GM19025 (cell line): ENCODE measurements at regions not wholly inside any gene's neighbourhood (a gene's known extent, or its start where the extent isn't known, plus 50 kb on each side); places are given as distances from the start of the nearest gene placed in this dataset.

ENCODE experiments used
- ATAC-seq: cut with Tn5 transposase; IDR thresholded peaks from one replicate; pipeline ENCODE4 v1.9.1; 2021; ENCODE audit warnings: mild to moderate bottlenecking, low read depth, moderate library complexity; ENCODE audit not compliant: unreplicated experiment

DNA sequence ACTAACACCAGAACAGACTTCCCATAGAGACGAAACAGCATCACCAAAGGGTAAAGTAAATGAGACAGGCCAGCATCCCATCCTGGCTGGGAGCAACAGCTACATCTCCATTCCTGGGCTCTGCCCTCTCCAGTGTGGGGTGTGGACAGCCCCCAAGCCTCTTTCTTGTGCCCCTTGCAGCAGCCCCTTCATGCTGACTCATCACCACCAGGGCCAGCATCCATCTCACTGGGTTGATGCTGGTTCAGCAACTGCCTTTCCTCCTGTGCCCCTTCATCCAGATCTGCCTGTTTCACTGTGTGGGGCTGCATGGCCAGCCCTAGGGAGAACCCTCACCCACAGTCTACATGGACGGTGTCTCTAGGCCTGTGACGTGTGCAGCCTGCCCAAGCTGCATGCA lies 569.1 kb upstream of the TBX3 start:
- no peak for ATAC-seq

DNA sequence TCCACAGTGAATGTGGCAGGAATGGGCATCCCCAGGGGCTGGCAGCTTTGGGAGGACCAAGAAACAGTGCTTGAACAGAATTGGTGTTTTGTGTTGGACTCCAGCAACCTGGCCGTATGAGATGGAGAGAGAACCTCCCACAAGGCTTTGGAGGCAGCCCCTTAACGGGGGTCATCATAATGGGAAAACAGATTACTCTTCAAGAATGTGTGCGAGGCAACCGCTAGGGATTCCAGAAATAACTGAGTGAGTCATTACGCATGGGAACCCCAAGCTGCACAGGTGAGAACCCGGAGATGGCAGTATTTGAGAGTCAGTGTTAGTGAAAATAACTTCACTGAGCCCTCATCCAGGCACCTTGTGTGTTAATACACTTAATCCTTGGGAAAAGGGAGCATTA lies 567.8 kb upstream of the TBX3 start:
- no peak for ATAC-seq

DNA sequence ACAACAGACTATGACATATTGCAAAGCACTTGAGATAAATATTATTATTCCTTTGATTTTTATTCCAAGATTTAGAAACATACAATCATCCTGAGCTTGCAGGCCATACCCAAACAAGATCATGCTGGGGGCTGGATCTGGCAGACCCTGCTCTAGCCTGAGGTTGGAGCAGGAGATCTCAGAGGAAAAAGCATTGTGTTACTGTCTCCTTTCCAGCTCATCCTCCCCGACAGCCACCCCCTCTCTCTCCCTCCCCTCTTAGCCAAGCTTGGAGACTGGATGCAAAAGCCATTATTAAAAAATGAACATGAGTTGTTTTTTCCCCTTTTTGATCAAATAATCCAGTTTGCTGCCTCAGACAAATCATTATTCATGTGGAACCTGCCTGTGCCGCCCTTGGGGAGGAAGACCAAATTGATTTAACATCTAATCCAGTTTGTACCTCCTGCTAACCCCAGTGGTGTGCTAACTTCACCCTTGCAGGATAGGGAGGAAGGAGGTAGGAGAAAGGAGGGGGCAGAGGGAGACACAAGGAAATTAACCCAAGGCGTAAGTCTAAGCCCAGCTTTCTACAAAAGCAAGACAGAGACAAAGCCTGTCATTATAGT lies 565.8 kb upstream of the TBX3 start:
- ATAC-seq, result no peak

DNA sequence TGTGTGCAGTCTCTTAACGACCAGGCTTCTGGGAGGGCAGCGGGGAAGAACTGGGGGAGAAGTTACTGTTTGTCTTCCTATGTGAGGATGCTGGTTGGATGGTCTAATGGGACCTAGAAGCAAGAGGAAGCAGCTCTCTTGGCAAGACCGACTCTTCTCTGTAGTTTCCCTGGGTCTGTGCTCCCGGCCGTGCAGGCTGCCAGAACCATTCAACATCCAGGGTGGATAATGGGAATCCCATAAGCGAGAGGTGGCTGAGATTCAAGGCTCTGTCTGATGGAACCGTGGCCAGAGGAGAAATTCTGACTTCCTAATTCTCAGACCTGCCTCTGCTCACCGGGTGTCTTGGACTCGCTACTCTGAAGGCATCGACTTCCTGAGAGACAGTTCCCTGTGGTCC lies 561.0 kb upstream of the TBX3 start:
- no peak for ATAC-seq

DNA sequence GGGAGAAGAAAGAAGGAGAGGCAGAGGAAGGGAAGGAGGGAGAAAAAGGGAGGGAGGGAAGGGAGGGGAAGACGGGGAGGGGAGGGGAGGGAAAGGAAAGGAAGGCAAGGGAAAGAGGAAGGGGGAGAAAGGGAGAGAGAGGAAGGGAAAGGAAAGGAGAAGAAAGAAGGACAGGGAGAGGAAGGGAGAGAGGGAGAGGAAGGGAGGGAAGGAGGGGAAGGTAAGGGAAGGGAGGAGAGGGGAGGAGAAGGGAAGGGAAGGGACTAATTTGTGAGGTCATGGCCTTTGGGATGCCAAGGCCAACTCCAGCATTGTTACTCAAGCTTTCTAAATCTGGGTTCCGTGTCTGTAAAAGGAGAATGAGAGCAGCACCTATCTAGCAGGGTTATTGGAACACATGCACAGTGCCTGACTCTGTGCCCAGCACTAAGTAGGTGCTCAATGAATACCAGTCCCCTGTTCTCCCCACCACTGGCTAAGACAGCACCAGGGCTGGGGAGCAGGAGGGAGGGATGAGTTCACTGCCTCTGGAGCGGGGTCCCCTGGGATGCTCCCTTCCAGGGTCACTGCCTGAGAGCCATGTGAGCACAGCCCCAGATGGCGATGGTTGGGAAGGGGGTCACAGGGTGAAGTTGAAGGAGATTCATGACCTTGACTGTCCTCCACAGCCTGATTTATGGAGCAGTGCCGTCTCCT lies 560.1 kb upstream of the TBX3 start:
- ATAC-seq, result no peak

DNA sequence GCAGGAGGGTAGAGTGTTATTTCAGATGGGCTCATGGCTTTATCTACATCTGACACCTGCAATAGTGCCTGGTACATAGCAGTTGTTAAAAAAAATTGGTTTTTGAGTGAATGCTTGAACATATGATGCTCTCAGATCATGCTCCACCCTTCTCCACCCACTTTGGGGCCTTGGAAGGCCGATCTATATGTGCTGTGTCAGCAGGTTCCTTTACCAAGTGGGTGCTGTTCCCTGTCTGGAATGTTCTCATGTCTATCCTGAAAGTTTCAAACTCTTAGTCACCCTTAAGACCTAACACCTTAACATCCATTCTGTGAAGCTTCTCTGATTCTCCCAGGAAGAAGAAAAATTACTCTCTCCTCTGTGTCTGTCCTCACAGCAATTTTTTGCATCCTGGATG lies 556.3 kb upstream of the TBX3 start:
- ATAC-seq, result no peak

DNA sequence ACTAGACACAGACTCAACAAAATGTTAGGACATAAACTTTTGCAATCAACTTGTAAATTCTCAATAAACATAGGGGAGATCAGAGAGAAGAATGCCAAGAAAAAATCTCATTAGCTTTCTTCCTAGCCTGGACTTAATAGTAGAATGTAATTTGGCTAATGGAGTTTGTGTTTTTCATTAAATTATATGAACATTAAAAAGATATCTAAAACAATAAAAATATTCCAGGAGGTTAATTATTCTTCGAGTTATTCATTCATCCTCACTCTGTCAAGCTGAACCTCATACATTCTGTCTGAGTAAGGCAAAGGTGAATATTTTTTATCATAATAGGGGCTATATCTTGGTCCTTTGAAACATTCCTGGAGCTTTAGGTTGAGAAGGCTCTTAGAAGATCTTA lies 551.9 kb upstream of the TBX3 start:
- ATAC-seq, result no peak

DNA sequence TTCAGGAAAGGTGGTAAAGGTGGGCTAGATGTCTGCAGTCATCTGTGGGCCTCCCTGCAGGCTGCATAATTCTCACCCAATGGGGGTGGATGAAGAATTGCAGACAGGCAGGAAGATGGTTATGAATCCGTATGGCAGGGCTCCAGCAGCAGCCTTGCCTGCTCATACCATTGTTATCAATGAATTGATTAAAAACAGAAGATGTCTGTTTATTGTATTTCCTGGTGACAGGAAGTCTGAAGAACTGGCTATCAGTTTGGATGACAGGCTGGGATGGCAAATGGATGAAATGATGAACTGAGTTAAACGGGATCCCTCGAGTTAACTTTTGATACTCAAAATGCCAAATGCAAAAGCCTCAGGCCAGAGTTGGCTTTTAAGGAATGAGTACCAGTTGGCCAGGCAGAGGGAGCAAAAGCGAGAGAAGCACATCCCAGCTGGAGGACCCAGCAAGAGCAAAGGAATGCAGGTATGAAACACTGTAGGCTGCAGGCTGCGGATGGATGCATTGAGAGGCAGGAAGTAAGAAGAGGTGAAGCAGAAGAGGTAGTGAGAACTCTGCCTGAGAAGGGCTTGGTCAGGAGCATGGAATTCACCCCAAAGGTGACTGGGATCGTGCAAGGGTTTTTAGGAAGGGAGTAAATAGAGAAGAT lies 550.0 kb upstream of the TBX3 start:
- no peak for ATAC-seq

DNA sequence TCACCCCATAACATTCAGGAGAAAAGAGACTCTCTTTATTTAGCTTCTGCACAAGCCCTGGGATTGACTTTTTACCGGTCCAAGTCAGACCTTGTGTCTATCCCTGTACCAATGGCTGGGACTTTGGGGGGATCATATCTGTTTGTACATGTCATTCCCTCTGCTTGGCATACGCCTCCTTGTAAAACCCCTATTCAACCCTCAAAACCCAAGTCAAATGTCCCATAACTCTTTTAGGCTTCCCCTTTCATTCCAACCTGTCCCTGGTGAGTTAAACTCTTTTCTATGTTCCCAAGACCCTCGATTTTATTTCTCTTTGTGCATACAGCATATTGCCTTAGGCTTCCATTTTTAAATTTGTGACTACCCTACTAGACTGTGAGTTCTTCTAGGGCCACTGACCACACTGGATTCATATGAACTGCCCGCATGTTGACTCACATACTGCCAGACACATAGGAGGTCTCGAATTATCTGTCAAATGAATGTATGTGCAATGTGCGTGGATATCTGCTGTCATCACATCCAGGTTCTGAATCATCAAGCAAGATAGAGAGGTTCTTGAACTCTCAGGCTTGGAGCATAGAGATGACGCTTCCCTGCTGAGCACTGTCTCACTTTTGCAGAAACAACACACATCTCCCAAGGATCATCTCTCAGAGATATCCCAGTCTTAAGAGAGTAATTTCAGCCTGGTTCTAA lies 548.6 kb upstream of the TBX3 start:
- no peak for ATAC-seq

DNA sequence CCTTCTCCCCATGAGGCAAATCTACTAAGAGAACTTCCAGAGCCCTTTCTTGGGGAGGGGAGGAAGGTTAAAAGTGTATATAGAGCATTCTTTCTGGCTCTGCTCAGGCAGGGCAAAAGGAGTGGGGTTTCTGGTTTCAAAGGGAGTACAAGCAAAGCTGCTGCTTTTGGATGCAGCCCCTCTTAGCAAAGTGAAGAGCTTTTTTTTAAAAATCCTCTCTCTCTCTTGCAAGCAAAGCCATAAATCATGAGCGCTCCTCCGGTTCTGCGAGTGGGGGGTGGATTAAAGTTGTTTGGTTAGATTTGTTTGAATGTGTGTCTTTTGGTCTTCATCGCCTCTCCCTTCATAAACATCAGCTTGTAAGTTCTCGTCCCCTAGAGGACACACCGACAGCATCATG lies 546.6 kb upstream of the TBX3 start:
- no peak for ATAC-seq

DNA sequence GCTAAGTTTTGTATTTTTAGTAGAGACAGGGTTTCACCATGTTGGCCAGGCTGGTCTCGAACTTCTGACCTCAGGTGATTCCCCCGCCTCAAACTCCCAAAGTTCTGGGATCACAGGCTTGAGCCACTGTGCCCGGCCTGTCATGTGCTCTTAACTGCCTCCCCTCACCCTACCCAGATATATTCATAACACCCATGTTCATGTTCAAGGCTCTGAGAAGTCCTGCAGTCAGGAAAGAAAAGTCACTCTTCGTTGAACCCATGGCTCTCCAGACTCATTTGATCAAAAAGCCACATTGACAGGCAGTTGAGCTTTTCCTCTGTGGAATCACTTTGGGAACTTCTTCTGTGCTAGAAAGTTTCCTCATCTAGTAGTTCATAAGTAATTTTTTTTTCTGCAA lies 545.5 kb upstream of the TBX3 start:
- ATAC-seq, result no peak

DNA sequence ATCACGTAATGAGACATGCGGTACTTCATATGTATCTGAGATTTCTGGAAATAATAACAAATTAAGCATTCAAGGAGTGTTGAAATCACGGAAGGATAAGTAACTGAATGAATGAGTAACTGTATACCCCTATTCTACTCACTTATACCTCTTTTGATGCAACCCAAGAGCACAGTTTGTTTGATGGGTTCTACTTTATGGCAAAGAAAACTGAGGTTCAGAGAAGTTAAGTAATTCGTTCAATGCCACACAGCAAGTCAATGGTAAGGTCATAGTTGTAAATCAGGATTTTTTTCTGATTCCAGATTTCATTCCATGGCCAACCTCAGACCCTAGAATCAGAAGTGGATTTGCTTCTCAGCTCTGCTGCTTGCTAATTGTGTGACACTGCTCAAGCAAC lies 544.5 kb upstream of the TBX3 start:
- no peak for ATAC-seq

DNA sequence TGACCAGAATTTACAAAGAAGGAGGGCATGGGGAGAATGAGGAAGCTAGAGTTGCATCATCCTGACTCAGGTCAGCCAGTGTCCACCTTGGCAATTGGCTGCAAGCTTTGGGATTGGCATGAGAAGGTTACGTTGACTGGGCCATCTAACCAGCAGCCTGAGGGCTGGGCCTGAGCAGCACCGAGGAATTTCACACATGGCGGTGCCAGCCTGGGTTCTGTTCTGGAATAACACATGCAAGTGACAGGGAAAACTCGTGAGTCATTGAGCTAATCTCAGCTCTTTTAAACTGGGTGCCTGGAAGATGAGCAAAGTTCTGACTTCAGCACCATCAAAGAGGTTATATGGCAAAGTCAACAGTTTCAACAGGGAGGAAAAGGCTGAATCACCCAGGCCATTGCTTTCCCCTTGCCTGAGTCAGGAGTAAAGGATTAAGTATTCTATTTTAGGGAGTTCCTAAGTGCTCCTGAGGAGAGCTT lies 543.2 kb upstream of the TBX3 start:
- ATAC-seq, result no peak

DNA sequence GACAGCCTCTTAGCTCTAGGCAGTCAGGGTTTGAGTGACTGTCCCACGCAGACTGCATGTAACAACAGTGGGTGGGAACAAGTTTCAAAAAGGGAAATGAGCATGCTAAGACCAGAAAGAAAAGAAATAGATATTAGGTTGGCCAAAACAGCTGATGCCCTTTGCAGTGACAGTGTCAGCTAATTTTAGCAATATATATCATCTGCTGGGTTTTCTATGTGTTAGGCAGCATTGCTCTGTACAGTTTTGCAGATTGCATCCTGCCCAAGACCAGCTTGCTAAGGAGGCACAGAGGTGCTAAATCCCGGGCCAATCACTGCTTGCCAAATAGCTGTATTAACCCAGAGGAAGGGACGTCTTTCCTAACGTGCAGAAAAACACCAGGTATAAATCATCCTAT lies 541.9 kb upstream of the TBX3 start:
- no peak for ATAC-seq

DNA sequence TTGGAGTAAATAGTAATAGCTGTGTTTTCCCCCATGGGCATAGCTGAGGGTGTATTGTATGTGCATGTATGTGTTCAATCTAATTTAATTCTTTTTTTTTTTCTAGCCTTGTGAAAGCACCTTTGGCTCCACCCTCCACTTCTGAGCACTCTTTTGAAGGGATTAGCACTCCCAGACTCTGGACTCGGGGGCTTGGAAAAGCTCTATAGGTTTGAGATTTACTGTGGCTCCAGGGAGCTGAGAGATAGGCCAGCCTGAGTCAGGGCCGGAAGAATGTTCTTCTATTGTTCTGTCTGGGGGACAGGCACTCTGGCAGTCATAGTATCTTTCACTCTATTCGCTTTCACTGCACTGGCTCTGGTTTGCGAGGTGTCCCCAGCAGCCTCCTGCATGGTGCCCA lies 540.0 kb upstream of the TBX3 start:
- no peak for ATAC-seq

DNA sequence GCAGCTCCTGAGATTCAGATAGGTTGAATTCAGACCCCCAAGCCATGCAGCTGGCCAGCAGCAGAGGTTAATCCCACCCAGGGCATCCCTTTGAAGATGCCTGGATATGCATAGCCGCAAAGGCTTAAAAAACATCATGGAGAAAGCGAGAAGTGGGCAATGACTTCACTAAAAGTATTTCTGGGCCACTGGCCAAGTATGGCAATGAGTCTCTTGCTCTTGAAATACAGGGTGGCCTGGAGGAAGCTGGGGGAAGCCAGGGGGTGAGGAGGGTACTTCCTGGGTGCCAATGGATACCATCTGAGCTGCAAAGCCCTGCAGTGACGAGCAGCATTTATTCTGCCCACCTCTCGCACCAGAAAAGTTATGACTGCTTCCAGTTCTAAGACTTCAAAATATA lies 539.3 kb upstream of the TBX3 start:
- no peak for ATAC-seq

DNA sequence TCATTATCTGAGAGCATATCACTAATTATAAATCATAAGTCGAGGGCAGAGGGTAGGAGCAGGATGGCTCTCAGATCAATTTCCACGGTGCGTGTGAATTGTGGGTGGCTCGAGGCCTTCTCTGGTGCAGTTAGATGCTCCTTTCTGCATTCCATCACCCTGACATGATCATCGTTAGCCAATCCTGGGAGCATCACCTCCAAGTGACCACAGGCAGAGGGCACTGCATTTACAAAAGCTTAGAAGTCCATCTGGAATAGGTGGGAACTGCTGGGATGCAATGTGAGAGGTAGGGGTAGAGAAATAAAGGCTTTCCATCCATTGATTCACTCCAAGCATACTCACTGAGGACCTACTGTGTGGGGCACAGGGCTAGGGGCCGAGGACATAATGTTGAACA lies 538.2 kb upstream of the TBX3 start:
- no peak for ATAC-seq

DNA sequence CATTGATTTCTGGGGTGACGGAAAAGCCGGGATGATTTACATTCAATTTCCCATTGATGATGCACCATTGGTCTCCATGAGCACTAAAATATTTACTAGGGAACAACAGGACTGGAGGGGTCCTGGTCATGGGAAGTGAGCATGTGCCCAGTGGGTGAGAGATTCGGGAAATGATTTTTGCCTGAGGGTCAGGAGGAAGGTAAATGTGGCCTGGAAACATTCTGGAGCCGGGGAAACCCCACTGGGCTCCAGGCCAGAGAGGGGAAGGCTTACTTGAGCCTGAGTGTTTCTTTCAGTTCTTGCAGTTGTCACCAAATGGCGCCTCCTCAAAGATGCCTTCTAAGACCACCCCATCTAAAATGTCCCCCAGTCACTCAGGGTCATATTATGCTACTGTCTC lies 532.3 kb upstream of the TBX3 start:
- ATAC-seq, result no peak

DNA sequence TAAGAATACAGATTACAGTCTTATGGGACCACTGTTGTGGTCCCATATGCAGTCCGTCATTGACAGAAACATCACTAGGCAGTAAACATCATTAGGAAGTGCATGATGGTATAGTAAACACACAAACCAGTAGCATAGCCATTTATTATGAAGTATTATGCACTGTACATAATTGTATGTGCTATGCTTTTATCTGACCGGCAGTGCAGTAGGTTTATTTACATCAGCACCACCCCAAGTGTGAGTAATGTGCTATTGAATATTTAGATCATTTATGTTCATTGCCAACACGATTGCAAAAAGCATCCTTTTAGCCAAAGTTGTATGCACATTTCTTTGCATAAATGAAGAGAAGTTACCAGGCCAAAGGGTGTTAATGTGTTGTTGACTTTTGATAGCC lies 531.6 kb upstream of the TBX3 start:
- ATAC-seq, result no peak

DNA sequence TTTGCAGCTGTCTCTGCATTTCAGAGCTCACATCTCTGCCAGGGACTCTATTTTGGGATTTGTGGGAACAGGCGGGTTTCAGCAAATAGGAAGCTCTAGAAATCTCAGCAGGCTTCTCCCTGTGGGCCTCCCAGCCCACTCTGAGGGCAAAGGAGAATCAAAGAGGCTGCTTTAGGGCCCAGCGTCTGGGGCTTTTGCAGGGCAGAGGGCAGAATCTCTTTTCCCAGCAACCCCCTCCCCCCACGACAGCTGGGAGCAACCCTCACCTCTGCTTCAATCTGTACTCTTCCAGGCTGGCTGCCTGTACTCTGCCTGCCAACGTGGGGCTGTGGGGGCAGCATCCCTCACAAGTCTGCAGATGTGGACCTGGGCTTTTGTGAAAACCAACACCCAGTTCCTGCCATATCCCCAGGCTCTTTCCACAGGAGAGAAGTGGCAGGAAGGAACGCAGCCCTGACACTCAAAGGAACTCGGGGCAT lies 529.6 kb upstream of the TBX3 start:
- no peak for ATAC-seq

DNA sequence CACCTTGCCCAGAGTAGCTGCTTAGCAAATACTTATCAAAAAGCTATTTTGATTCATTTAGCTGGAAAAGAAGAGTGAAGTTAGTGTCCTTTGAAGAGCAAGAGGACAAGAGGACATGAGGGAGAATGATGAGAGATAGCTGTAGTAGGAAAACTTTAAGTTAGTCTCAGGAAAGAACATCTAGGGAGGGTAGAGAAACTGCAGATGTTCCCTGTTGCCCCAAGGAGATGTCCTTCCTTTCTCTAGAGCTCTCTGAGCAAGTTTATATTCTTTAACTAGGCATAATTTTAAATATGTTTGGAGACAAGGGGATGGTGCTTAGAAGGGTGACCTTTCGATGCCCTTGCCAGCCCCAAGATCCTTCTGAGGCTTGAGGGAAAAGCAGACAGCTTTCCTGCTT lies 529.1 kb upstream of the TBX3 start:
- ATAC-seq, result no peak
